AG09309 (cell line): ENCODE measurements at regions not wholly inside any gene's neighbourhood (a gene's known extent, or its start where the extent isn't known, plus 50 kb on each side); places are given as distances from the start of the nearest gene placed in this dataset.

Experiments
- DNase-seq: peaks from one replicate; pipeline ENCODE4 v3.0.0-alpha.2; 2010; ENCODE audit warnings: low read depth
- H3K4me3 ChIP-seq: 2 replicates; pipeline ENCODE4 v1.5.1; 2011; ENCODE audit warnings: mild to moderate bottlenecking, low read depth, low read length, moderate library complexity; ENCODE audit not compliant: control insufficient read depth
- CTCF ChIP-seq: IDR thresholded peaks from 2 replicates; pipeline ENCODE4 v1.5.1; 2011; ENCODE audit warnings: mild to moderate bottlenecking, low read depth, low read length, inconsistent platforms; ENCODE audit not compliant: insufficient read depth, control insufficient read depth; ENCODE audit errors: missing control alignments

DNA sequence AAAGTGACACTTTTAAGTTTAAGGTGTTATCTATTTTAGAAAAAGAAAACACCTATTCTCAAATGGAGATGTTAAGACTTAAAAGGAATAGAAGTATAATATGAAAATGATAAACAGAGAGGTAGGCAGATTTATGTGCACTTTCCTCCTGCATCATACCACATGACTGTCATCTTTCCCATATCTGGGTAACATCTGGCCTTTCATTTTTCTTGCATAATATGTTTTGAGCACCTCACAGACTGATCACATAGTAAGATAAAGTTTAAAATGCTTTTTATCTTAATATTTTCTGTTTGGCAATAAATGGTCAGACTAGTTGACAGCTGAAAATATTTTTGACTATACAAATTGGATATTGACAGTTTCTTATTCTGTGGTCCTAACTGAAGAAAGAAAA, 1852.1 kb upstream of the PIK3C3 start:
- H3K4me3 ChIP-seq: no peak overlapping the region
- DNase-seq: no peak
- no peak for TF ChIP-seq CTCF

GRCh38 chr18:40099641-40100040, 1855.4 kb upstream of the PIK3C3 start:
- TF ChIP-seq CTCF: no peak
- DNase-seq: no peak
- H3K4me3 ChIP-seq: no peak overlapping the region

DNA sequence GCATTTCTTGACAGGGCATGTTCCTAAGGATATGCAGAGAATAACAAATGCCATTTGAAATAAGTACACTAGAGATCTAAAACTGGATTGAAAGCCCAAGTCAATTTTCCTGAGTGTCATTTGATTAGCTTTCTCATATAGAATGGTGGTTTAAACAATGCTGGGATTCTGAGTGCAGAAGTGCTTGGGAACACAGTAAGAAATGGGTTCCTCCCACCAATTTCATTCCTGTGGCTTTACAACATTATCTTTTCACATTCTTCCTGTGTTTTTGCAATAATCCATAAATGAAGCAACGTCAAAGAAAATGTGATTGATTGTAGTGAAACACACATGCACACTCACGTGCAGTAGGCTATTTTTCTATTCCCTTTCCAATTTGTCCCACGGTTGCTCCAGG, 1858.4 kb upstream of the PIK3C3 start:
- no peak for DNase-seq
- no peak overlapping the region for H3K4me3 ChIP-seq
- TF ChIP-seq CTCF: no peak

GRCh38 chr18:40094441-40094840, 1860.6 kb upstream of the PIK3C3 start:
- TF ChIP-seq CTCF: no peak
- no peak overlapping the region for H3K4me3 ChIP-seq
- DNase-seq: no peak

- no peak for DNase-seq
- H3K4me3 ChIP-seq: no peak overlapping the region
- TF ChIP-seq CTCF: no peak
These were observed 1866.9 kb upstream of the PIK3C3 start for GRCh38 chr18:40088130-40088529.

DNA sequence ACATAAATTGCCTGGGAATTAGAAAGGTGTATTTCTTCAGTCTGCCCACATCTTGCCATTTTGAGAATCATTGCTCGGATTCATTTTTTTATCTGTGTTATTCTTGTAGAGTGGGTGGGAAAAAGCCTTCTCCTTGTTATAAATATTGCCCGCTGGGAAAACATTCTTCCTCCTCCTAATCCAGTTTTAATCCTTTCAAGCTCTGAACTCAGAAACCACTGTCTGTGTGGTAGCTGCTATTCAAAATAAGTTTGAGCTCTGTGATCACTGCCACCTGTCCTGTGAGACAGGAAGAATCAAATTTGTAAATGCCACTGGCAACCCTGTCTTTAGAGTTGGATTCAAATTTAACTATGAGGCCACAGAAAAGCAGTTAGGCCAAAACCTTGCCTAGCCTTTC, 1875.2 kb upstream of the PIK3C3 start:
- no peak for DNase-seq
- H3K4me3 ChIP-seq: no peak overlapping the region
- TF ChIP-seq CTCF: no peak

DNA sequence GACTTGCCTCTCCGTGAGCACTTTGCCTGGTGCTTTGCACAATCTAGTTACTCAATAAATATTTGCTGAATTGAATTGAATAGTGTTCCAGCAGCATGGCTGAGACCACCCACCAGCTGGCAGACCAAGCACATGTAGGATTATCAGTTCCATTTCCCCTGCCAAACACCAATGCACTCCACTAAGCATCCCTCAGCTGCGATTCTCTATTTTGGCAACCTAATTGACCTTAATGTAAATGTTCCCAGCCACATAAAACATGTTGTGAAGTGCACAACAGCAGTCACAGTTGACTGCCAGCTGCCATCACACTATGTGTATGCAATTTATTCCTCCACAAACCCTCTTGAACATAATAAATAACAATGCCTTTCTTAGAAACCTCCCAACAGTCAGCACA, 1879.4 kb upstream of the PIK3C3 start:
- no peak for TF ChIP-seq CTCF
- DNase-seq: no peak
- no peak overlapping the region for H3K4me3 ChIP-seq
